HG02623 (cell line): ENCODE measurements at regions not wholly inside any gene's neighbourhood (a gene's known extent, or its start where the extent isn't known, plus 50 kb on each side); places are given as distances from the start of the nearest gene placed in this dataset.
"Not testable (repeated sequence)": the region's sequence is repeated elsewhere in the genome, so short reads cannot be mapped to it uniquely, and the experiment has no call there.

ENCODE experiments used
- ATAC-seq: cut with Tn5 transposase; IDR thresholded peaks from one replicate; pipeline ENCODE4 v1.9.1; 2021; ENCODE audit warnings: moderate library complexity; ENCODE audit not compliant: unreplicated experiment

GRCh38 chr12:68477906-68478305 lies 132.8 kb upstream of the RAP1B start:
- no peak for ATAC-seq

DNA sequence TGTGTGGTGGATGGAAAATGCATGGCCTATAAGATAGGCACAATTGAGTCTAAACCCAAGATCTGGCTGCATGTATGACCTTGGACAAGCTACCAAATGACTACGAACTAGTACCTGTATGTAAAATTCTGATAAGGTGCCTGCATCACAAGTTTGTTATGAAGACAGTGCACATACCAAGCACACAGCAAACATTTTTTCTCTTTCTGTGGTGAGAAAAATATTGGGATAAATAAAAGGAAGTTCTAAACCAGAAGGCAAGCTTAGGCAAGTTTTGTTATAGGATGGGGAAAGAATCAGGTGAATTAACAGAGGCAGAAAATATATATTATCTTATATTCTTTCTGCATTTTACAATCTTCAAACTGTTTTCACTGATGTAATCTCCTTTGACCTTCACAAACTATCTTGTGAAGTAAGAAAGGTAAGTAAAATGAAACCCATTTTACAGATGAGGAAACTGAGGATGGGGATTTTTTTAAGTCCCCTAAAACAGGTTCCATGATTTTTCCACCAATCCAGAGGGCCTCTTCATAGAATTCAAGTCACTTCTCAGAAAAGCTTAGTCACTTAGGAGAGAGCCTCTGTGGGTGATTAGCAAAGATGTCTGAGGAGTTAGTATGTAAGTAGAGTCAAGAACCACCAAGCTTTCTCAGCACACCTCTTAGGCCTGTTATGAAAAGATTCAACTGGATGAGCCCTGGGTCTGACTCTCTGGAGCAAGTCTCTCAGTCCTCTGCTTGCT lies 132.0 kb upstream of the RAP1B start:
- ATAC-seq, result no peak

DNA sequence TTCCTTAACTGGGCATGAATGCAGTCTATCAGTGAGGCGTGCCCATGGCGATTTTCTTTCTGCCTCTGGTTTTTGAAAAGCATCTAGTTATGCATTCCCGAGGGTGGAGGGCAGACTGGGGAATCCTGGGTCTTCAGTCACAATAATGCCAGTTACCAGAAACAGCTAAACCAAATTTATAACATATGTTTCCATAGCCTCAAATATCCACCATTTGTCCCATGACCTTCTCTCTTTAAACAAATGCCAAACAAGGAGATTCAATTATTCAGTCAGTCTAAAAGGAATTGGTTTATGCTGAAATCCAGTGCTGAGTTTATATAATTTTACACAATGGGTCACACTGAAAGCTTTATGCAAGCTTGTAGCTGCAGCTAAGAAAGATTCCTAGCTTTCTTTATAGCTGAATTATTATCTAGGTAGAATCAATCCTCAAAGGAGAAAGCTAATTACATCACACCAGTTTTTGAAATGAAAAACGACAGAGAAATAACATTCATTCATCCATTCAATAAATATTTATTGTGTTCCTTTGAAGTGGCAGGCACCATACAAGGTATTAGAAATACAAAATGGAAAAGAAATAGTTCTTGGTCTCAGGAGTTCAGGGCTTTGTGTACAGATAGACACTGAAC lies 131.3 kb upstream of the RAP1B start:
- ATAC-seq, result no peak

DNA sequence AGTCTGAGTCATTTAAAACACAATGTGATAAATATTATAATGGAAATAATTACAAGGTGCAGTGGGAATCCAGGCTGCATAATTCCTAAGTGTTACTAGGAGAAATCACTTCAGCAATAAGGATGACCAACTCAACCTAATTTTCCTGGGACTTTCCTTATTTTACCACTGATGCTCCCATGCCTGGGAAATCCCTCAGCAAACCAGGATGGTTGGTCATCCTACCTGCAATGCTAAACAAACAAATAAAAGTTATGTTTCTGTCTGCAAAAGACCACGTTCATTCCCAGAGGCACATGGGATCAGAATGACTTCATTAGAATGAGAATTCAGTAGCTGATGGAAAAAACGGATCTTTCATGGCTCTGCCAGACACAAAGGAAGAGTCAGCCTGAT lies 130.8 kb upstream of the RAP1B start:
- ATAC-seq, result no peak

DNA sequence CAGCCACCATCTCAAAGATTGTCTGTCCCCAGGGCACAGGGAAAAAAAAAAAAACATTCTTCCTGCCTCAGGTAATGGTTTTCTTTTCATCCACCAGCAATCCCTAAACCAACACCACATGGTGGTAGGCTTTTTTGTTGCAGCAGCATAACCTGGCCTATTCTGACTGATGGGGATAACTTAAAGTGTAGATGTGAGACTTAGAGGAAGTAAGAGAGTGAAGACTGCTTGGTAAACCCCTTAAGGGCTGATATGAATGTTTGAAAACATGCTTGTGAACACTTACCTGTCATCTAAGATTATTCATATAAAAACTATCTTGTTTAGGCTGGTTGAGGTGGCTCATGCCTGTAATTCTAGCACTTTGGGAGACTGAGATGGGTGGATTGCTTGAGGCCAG lies 130.2 kb upstream of the RAP1B start:
- no peak for ATAC-seq

DNA sequence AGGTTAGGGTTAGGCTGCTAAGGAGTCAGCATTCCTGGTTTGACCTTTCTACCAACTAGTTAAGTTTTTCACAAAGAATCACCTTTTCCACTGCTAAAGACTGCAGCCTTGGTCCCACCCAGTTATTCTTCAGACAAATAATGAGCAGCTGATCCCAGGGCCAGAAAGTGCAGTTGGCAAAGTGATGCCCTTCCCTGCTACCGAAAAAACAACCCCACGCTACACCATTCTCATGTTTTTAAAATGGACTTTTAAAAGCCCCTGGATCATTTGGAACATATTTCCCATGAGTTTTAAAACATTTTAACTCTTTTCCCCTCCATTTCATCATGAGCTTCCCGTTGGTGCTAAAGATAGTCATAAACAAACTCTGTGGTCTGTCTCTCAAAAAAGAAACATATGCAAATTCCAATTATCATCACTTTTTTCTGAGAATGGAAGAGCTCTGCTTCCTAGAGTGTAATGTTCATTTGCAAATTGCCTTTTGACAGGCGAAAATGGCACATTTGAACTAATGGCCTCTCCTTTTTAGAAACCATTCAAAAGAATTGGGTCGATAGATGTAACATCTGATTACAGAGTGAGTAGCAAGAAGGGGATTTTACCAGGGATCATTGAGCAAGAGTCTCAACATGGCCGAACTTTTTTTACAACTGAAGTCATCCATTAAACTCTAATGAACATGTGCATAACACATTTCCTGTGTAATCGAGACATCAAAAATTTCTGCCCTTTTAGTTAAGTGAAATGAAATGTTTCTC lies 129.3 kb upstream of the RAP1B start:
- ATAC-seq, result peak; percentile 44

DNA sequence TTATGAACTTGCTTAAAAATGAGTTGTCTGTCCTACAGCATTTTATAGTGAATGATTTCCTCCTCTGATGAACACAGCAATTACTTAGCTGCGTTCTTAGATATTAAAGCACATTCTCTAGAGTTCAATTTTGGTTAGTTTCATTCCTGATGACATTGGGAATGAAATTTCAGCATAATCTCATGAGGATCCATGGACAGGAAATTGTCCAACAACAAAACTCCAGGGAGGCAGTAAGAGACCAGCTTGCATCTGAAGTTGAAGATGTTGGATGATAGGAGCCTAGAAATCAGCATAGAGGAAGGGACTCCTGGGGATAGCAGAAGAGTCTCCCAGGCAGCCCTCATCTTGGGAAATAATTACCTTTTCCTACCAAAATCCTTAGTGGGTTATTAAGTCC lies 128.7 kb upstream of the RAP1B start:
- ATAC-seq, result no peak

DNA sequence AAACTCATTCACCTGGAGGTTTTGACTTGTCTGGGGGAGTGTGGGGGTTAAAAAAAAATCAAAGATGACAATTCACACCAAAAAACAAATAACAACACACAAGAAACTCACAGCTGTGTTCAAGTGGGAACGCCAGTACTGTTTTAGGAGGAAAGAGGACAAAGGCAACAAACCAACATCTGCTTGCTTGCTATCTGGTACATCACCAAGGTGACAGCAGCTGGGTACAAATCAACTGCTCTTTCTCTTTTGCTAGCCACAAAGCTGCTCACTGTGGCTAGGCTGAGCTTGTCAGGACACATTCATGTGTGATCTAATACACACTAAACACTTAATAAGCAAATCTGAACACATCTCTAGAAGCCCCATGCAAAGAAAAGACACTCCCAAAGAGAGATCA lies 128.0 kb upstream of the RAP1B start:
- peak; percentile 70 for ATAC-seq

GRCh38 chr12:68483592-68484383 lies 126.9 kb upstream of the RAP1B start:
- no peak for ATAC-seq

DNA sequence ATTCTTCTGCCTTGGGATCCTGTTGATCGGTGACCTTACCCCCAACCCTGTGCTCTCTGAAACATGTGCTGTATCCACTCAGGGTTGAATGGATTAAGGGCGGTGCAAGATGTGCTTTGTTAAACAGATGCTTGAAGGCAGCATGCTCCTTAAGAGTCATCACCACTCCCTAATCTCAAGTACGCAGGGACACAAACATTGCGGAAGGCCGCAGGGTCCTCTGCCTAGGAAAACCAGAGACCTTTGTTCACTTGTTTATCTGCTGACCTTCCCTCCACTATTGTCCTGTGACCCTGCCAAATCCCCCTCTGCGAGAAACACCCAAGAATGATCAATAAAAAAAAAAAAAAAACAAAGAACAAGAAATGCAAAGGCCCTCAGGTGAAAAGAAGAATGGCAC lies 126.1 kb upstream of the RAP1B start:
- ATAC-seq, result not testable (repeated sequence)

DNA sequence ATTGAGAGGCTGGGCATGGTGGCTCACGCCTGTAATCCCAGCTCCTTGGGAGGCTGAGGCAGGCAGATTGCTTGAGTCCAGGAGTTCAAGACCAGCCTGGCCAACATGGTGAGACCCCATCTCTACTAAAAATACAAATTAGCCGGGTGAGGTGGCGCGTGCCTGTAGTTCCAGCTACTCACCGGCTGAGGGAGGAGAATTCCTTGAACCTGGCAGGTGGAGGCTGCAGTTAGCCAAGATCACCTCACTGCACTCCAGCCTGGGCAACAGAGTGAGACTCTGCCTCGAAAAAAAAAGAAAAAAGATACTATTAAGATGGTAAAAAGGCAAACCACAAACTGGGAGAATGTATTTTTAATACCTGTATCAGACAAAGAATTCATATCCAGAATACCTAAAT lies 124.2 kb upstream of the RAP1B start:
- not testable (repeated sequence) for ATAC-seq

DNA sequence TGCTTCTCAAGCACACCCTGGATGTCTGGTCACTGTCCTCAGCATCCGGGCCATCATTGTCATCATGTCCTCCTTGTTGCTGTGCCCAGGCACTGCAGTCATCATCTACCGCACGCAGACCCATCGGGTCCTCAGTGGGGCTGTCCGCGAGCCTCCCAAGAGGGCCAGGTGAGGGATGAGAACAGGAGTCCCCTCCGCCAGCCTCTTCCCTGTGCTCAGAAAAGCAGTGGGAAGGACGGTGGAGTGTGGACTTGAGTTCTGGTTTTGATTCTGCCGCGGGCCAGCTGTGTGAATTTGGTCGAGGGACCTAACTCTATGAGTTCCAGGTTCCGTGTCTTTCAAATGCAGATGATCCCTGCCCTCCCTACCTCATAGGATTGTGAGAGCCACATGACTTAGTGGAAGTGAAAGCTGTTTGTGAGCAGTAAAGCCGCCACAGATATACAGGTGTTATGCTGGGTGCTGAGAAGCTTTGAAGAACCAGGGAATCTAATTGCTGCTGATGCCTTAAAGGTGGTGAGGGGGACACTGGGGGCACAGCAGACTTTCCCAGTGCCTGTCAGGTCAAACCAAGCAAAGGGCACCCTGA lies 122.9 kb upstream of the RAP1B start:
- ATAC-seq, result no peak

- no peak for ATAC-seq
These were observed 121.4 kb upstream of the RAP1B start for GRCh38 chr12:68489273-68489672.

DNA sequence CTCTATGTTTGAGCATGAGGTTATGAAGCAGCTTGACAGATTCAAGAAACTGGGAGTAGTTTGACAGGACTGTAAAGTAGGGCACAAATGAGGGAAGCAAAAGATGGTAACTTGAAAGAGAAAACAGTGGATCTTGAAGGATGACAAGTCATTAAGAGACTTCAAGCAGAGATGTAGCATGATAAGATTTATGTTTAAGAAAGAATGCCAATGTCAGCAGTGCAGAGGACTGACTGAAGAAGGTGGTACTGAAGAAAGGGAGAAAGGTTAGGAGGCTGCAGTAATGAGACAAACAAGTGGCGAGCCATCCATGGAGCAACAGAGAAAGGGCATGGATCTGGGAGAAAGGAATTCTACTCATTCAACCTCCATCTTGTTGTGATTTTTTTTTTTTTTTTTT lies 120.2 kb upstream of the RAP1B start:
- ATAC-seq, result no peak

GRCh38 chr12:68491204-68491960 lies 119.3 kb upstream of the RAP1B start:
- no peak for ATAC-seq

- ATAC-seq, result no peak
These were observed 115.2 kb upstream of the RAP1B start for GRCh38 chr12:68495336-68496070.

GRCh38 chr12:68497107-68497506 lies 113.6 kb upstream of the RAP1B start:
- no peak for ATAC-seq

DNA sequence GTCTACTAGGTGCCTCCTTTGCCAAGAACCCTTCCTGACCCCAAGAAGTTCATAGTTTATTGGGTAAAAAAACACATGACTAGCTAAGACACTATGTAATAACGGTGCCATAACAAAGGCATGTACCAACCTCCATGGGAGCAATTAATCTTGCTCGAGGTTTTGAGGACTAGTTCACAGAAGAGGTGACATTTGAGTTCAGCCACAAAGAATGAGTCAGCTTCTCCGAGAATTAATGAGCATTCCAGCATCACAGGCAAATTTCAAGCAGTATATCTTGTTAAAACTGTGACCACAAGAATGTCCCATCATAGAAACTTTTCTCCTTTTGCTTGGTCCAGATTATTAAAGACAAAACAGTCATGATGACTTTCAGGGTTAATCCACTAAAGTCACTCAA lies 113.0 kb upstream of the RAP1B start:
- ATAC-seq, result no peak

- ATAC-seq, result no peak
These were observed 112.0 kb upstream of the RAP1B start for GRCh38 chr12:68498736-68499135.
